ENCODE measurements at regions not wholly inside any gene's neighbourhood (a gene's known extent, or its start where the extent isn't known, plus 50 kb on each side); places are given as distances from the start of the nearest gene placed in this dataset.

GRCh38 chr6:81148751-81149150 lies 603.7 kb downstream of the TENT5A start:
- Histone ChIP-seq H3K9ac (no peak overlapping the region), H3K36me3 (ENCODE audit: insufficient read depth) (no peaks in the 10 kb centered on the region), H3K27me3 (ENCODE audit: insufficient read depth, low read depth) (no peaks in the 10 kb centered on the region), H3K4me1 (ENCODE audit: low read depth, poor library complexity, severe bottlenecking) (no peaks in the 10 kb centered on the region), H3K27ac (no peak overlapping the region), H4K20me1 (ENCODE audit: insufficient read depth) (no peaks in the 10 kb centered on the region), H2AFZ (ENCODE audit: low read depth) (no peak overlapping the region), H3K4me3 (IDR thresholded peaks at IDR 0.05; ENCODE audit: insufficient read depth, low read depth, low read length) (no peak overlapping the region), H3K79me2 (ENCODE audit: insufficient read depth, low read depth) (no peaks in the 10 kb centered on the region), H3K4me2 (no peak overlapping the region)
- TF ChIP-seq, protein P1, sequence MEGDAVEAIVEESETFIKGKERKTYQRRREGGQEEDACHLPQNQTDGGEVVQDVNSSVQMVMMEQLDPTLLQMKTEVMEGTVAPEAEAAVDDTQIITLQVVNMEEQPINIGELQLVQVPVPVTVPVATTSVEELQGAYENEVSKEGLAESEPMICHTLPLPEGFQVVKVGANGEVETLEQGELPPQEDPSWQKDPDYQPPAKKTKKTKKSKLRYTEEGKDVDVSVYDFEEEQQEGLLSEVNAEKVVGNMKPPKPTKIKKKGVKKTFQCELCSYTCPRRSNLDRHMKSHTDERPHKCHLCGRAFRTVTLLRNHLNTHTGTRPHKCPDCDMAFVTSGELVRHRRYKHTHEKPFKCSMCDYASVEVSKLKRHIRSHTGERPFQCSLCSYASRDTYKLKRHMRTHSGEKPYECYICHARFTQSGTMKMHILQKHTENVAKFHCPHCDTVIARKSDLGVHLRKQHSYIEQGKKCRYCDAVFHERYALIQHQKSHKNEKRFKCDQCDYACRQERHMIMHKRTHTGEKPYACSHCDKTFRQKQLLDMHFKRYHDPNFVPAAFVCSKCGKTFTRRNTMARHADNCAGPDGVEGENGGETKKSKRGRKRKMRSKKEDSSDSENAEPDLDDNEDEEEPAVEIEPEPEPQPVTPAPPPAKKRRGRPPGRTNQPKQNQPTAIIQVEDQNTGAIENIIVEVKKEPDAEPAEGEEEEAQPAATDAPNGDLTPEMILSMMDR (conservative IDR thresholded peaks at IDR 0.05; ENCODE audit: low read depth, low read length): no peak

DNA sequence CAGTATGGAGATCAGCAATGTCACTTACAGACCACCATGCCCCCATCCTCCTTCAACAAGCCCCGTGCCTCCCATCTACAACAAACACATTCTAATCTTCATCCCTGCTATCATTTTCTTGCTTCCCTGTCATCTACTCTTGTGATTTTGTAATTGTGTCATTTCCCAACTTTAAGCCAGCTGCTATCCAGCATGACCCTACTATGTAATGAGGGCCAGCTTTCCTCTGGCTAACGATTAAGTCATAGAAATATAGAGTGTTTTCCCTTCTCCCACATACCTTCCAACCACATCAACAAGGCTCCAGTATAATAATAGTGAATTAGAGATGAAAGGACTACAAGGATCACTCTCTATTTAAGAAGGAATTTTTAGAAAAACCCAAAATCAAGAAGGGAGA lies 607.0 kb downstream of the TENT5A start:
- H3K79me2 ChIP-seq (ENCODE audit: insufficient read depth, low read depth): no peaks in the 10 kb centered on the region
- H3K9ac ChIP-seq: no peak overlapping the region
- H3K4me3 ChIP-seq (IDR thresholded peaks at IDR 0.05; ENCODE audit: insufficient read depth, low read depth, low read length): no peak overlapping the region
- TF ChIP-seq, protein P1 (conservative IDR thresholded peaks at IDR 0.05; ENCODE audit: low read depth, low read length): no peak
- no peak overlapping the region for H3K27ac ChIP-seq
- H3K4me2 ChIP-seq: no peak overlapping the region
- no peak overlapping the region for H2AFZ ChIP-seq (ENCODE audit: low read depth)
- H3K27me3 ChIP-seq (ENCODE audit: insufficient read depth, low read depth): no peaks in the 10 kb centered on the region
- no peaks in the 10 kb centered on the region for H4K20me1 ChIP-seq (ENCODE audit: insufficient read depth)
- no peaks in the 10 kb centered on the region for H3K4me1 ChIP-seq (ENCODE audit: low read depth, poor library complexity, severe bottlenecking)
- no peaks in the 10 kb centered on the region for H3K36me3 ChIP-seq (ENCODE audit: insufficient read depth)

DNA sequence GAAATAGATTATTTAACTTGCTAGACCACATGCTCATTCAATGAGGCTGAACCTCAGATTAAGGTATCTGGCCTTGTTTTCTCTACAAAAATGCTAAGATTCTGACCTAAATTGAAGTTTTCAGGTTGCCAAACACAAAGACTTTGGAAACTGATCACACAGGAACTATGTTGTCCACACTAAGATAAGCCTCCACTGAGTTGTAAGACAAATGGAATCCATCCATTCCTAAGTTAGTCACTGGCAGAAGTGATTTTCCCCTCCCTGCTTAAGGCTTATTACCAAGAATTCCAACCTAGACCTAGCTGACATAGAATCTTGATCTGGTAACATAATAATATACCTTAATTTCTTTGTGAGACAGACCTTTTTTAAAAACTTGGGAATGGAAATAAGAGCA lies 608.1 kb downstream of the TENT5A start:
- Histone ChIP-seq H3K4me2 (no peak overlapping the region), H3K36me3 (ENCODE audit: insufficient read depth) (no peaks in the 10 kb centered on the region), H3K27me3 (ENCODE audit: insufficient read depth, low read depth) (no peaks in the 10 kb centered on the region), H2AFZ (ENCODE audit: low read depth) (no peak overlapping the region), H3K27ac (no peak overlapping the region), H3K4me1 (ENCODE audit: low read depth, poor library complexity, severe bottlenecking) (no peaks in the 10 kb centered on the region), H3K4me3 (IDR thresholded peaks at IDR 0.05; ENCODE audit: insufficient read depth, low read depth, low read length) (no peak overlapping the region), H3K79me2 (ENCODE audit: insufficient read depth, low read depth) (no peaks in the 10 kb centered on the region), H4K20me1 (ENCODE audit: insufficient read depth) (no peaks in the 10 kb centered on the region), H3K9ac (no peak overlapping the region)
- TF ChIP-seq, protein P1 (conservative IDR thresholded peaks at IDR 0.05; ENCODE audit: low read depth, low read length): no peak

- H3K27me3 ChIP-seq (ENCODE audit: insufficient read depth, low read depth): no peaks in the 10 kb centered on the region
- TF ChIP-seq, protein P1 (conservative IDR thresholded peaks at IDR 0.05; ENCODE audit: low read depth, low read length): no peak
- no peak overlapping the region for H2AFZ ChIP-seq (ENCODE audit: low read depth)
- H4K20me1 ChIP-seq (ENCODE audit: insufficient read depth): no peaks in the 10 kb centered on the region
- no peaks in the 10 kb centered on the region for H3K79me2 ChIP-seq (ENCODE audit: insufficient read depth, low read depth)
- no peak overlapping the region for H3K4me3 ChIP-seq (IDR thresholded peaks at IDR 0.05; ENCODE audit: insufficient read depth, low read depth, low read length)
- H3K36me3 ChIP-seq (ENCODE audit: insufficient read depth): no peaks in the 10 kb centered on the region
- H3K27ac ChIP-seq: no peak overlapping the region
- H3K4me2 ChIP-seq: no peak overlapping the region
- H3K9ac ChIP-seq: no peak overlapping the region
- H3K4me1 ChIP-seq (ENCODE audit: low read depth, poor library complexity, severe bottlenecking): no peaks in the 10 kb centered on the region
Measured at GRCh38 chr6:81138236-81138635, 614.2 kb downstream of the TENT5A start.
